ENCODE measurements at regions not wholly inside any gene's neighbourhood (a gene's known extent, or its start where the extent isn't known, plus 50 kb on each side); places are given as distances from the start of the nearest gene placed in this dataset.

- TF ChIP-seq EZH2 (IDR thresholded peaks at IDR 0.05; ENCODE audit: borderline replicate concordance, low read length) (no peak), CTCF (conservative IDR thresholded peaks at IDR 0.05 in 1 of 2, IDR thresholded peaks at IDR 0.05 in 1 of 2; ENCODE audit: extremely low read depth in 1 of 2, insufficient read depth in 1 of 2, low read depth in 1 of 2, low read length in 2 of 2) (no peak)
Observed at GRCh38 chr3:73884361-73884760, 259.6 kb upstream of the PDZRN3 start.
